Head of caudate nucleus (tissue), 42 donors: ENCODE measurements at regions not wholly inside any gene's neighbourhood (a gene's known extent, or its start where the extent isn't known, plus 50 kb on each side); places are given as distances from the start of the nearest gene placed in this dataset.
"Not testable (repeated sequence)": the region's sequence is repeated elsewhere in the genome, so short reads cannot be mapped to it uniquely, and the experiment has no call there.

Experiments used
- DNase-seq, 42 donors: peaks; one replicate each; pipeline versions ENCODE4 v3.0.0 to v3.0.0-alpha.2; 2020 to 2021; ENCODE audit warnings: mixed read lengths in 7 of 42
- intact Hi-C: fragments of 100-400 bp; cut with DNase I; formaldehyde crosslinking; loops from one replicate; pipeline ENCODE4 v1.15.0; 2022

GRCh38 chr15:84094720-84095119, 140.9 kb upstream of the GOLGA6L4 start:
- intact Hi-C loops, DNase-seq: not testable (repeated sequence)

- DNase-seq, intact Hi-C loops: not testable (repeated sequence)
Observed at GRCh38 chr15:84097053-84097452, 138.5 kb upstream of the GOLGA6L4 start.

- DNase-seq: no peak
- intact Hi-C loops: no loop called here
Observed at GRCh38 chr15:84098604-84099003, 137.0 kb upstream of the GOLGA6L4 start.

GRCh38 chr15:84099181-84099580, 136.4 kb upstream of the GOLGA6L4 start:
- DNase-seq: peak in 12 of 42 donors; percentile 3 to 47 (median 17)

GRCh38 chr15:84103345-84103744, 132.2 kb upstream of the GOLGA6L4 start:
- intact Hi-C loops: no loop called here

More at GRCh38 chr15:84099181-84099580, 136.4 kb upstream of the GOLGA6L4 start:
- intact Hi-C loops: no loop called here

GRCh38 chr15:84104853-84105252, 130.7 kb upstream of the GOLGA6L4 start:
- DNase-seq: no peak

More at GRCh38 chr15:84103345-84103744, 132.2 kb upstream of the GOLGA6L4 start:
- no peak for DNase-seq

GRCh38 chr15:84108728-84109127, 126.8 kb upstream of the GOLGA6L4 start:
- intact Hi-C loops: no loop called here
- no peak for DNase-seq

More at GRCh38 chr15:84104853-84105252, 130.7 kb upstream of the GOLGA6L4 start:
- intact Hi-C loops: no loop called here

GRCh38 chr15:84111575-84111974, 124.0 kb upstream of the GOLGA6L4 start:
- no peak for DNase-seq
- intact Hi-C loops: no loop called here

- intact Hi-C loops: no loop called here
- DNase-seq: no peak
Observed at GRCh38 chr15:84112025-84112424, 123.5 kb upstream of the GOLGA6L4 start.

GRCh38 chr15:84113919-84114318, 121.7 kb upstream of the GOLGA6L4 start:
- no peak for DNase-seq
- intact Hi-C loops: no loop called here

- intact Hi-C loops, DNase-seq: not testable (repeated sequence)
Observed at GRCh38 chr15:84114680-84115079, 120.9 kb upstream of the GOLGA6L4 start.

- intact Hi-C loops: not testable (repeated sequence)
Observed at GRCh38 chr15:84119351-84119750, 116.2 kb upstream of the GOLGA6L4 start.

GRCh38 chr15:84120903-84121302, 114.7 kb upstream of the GOLGA6L4 start:
- DNase-seq: not testable (repeated sequence)

More at GRCh38 chr15:84119351-84119750, 116.2 kb upstream of the GOLGA6L4 start:
- DNase-seq: not testable (repeated sequence)

GRCh38 chr15:84128706-84129105, 106.9 kb upstream of the GOLGA6L4 start:
- DNase-seq, intact Hi-C loops: not testable (repeated sequence)

More at GRCh38 chr15:84120903-84121302, 114.7 kb upstream of the GOLGA6L4 start:
- intact Hi-C loops: not testable (repeated sequence)

- intact Hi-C loops, DNase-seq: not testable (repeated sequence)
Observed at GRCh38 chr15:84130098-84130831, 105.3 kb upstream of the GOLGA6L4 start.

GRCh38 chr15:84135931-84136456, 99.6 kb upstream of the GOLGA6L4 start:
- intact Hi-C loops, DNase-seq: not testable (repeated sequence)

GRCh38 chr15:84142888-84143337, 92.7 kb upstream of the GOLGA6L4 start:
- intact Hi-C loops: no loop called here
- peak; percentile 27 to 89 (median 72) for DNase-seq

- DNase-seq: no peak
- intact Hi-C loops: no loop called here
Observed at GRCh38 chr15:84143753-84144314, 91.7 kb upstream of the GOLGA6L4 start.

GRCh38 chr15:84144946-84145345, 90.6 kb upstream of the GOLGA6L4 start:
- DNase-seq, intact Hi-C loops: not testable (repeated sequence)

- intact Hi-C loops, DNase-seq: not testable (repeated sequence)
Observed at GRCh38 chr15:84146299-84146698, 89.3 kb upstream of the GOLGA6L4 start.
